ENCODE measurements at regions not wholly inside any gene's neighbourhood (a gene's known extent, or its start where the extent isn't known, plus 50 kb on each side); places are given as distances from the start of the nearest gene placed in this dataset.

DNA sequence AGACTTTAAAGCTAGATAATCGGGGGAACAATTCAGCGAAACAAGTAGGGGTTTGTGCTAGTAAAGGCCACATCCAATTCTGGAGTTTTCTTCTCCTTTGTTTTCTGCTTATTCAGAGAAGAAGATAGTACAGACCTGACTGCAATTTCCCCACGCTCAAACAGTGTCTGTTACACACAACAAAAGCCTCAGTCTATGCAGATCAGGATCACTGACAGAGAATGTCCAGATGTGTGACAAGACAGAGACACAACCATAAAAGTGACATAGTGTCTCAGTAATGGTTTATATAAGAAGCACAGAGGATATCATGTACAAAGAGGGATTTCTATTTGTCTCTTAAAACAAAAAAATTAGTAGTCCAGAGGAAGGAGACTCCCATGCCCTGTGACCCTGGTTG lies 70.7 kb upstream of the GTF3A start:
- Histone ChIP-seq H3K4me1 (ENCODE audit: insufficient read depth) (no peaks in the 10 kb centered on the region), H3K4me2 (peak overlapping the region; percentile 73), H2AFZ (peak overlapping the region; percentile 46), H3K79me2 (no peaks in the 10 kb centered on the region), H3K27ac (peak overlapping the region; percentile 80), H3K9me3 (ENCODE audit: low read depth) (no peaks in the 10 kb centered on the region), H4K20me1 (ENCODE audit: insufficient read depth, poor library complexity, severe bottlenecking) (no peaks in the 10 kb centered on the region), H3K36me3 (replicated peaks; ENCODE audit: insufficient read depth, low read depth) (no peaks in the 10 kb centered on the region), H3K27me3 (no peaks in the 10 kb centered on the region), H3K9me2 (replicated peaks; ENCODE audit: insufficient read depth) (no peaks in the 10 kb centered on the region), H3K4me3 (no peak overlapping the region)
- WGBS (ENCODE audit: low lambda C conversion rate, missing lambda C conversion rate) = 74% methylated on average over 3 of the region's 3 CpGs
- DNase-seq (ENCODE audit: low spot score) = no peak
- TF ChIP-seq EZH2 (IDR thresholded peaks at IDR 0.05; ENCODE audit: borderline replicate concordance) = no peak
- TF ChIP-seq, protein P1, sequence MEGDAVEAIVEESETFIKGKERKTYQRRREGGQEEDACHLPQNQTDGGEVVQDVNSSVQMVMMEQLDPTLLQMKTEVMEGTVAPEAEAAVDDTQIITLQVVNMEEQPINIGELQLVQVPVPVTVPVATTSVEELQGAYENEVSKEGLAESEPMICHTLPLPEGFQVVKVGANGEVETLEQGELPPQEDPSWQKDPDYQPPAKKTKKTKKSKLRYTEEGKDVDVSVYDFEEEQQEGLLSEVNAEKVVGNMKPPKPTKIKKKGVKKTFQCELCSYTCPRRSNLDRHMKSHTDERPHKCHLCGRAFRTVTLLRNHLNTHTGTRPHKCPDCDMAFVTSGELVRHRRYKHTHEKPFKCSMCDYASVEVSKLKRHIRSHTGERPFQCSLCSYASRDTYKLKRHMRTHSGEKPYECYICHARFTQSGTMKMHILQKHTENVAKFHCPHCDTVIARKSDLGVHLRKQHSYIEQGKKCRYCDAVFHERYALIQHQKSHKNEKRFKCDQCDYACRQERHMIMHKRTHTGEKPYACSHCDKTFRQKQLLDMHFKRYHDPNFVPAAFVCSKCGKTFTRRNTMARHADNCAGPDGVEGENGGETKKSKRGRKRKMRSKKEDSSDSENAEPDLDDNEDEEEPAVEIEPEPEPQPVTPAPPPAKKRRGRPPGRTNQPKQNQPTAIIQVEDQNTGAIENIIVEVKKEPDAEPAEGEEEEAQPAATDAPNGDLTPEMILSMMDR (IDR thresholded peaks at IDR 0.05; ENCODE audit: poor library complexity) = no peak
- no peak for TF ChIP-seq EZH2phosphoT487 (IDR thresholded peaks at IDR 0.05; ENCODE audit: low read depth, severe bottlenecking, unreplicated experiment)

DNA sequence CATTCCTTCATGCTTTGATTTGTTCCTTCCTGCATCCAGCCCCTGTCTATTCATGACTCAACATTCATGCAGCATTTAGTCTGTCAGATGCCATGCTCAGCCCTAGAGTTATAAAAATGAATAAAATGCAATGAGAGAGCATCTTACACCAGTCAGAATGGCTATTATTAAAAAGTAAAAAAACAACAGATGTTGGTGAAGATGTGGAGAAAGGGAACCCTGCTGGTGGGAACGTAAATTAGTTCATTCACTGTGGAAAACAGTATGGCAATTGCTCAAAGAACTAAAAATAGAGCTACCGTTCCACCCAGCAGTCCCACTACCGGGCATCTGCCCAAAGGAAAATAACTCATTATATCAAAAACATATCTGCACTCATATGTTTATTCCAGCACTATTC lies 70.0 kb upstream of the GTF3A start:
- Histone ChIP-seq H3K4me2 (no peak overlapping the region), H2AFZ (no peak overlapping the region), H3K27ac (no peak overlapping the region), H3K79me2 (no peaks in the 10 kb centered on the region), H3K27me3 (no peaks in the 10 kb centered on the region), H3K4me3 (no peak overlapping the region), H3K36me3 (replicated peaks; ENCODE audit: insufficient read depth, low read depth) (no peaks in the 10 kb centered on the region), H3K4me1 (ENCODE audit: insufficient read depth) (no peaks in the 10 kb centered on the region), H3K9me2 (replicated peaks; ENCODE audit: insufficient read depth) (no peaks in the 10 kb centered on the region), H3K9me3 (ENCODE audit: low read depth) (no peaks in the 10 kb centered on the region), H4K20me1 (ENCODE audit: insufficient read depth, poor library complexity, severe bottlenecking) (no peaks in the 10 kb centered on the region)
- 92% methylated on average over 3 of the region's 3 CpGs for WGBS (ENCODE audit: low lambda C conversion rate, missing lambda C conversion rate)
- no peak for DNase-seq (ENCODE audit: low spot score)
- TF ChIP-seq EZH2 (IDR thresholded peaks at IDR 0.05; ENCODE audit: borderline replicate concordance) (no peak), EZH2phosphoT487 (IDR thresholded peaks at IDR 0.05; ENCODE audit: low read depth, severe bottlenecking, unreplicated experiment) (no peak)
- TF ChIP-seq, protein P1 (IDR thresholded peaks at IDR 0.05; ENCODE audit: poor library complexity) = no peak

DNA sequence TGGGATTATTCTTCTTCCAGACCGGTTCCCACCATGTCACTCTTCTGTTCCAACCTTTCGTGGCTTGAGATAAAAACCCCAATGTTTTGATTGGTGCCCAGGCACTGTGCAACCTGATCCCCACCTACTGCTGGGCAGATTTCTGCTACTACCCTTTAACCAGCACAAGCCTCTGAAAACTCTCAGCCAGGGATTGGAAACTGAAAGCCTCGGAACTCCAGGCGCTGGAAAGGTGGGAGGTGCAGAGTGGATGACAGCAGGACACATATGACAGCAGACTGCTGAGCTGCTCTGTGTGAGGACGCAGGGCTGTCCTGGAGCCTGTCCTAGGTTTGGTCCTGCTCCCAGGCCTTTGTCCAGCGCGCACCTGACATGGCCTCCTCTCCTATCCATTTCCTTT lies 68.5 kb upstream of the GTF3A start:
- Histone ChIP-seq H3K4me1 (ENCODE audit: insufficient read depth) (no peaks in the 10 kb centered on the region), H3K4me3 (no peak overlapping the region), H4K20me1 (ENCODE audit: insufficient read depth, poor library complexity, severe bottlenecking) (no peaks in the 10 kb centered on the region), H2AFZ (no peak overlapping the region), H3K9me2 (replicated peaks; ENCODE audit: insufficient read depth) (no peaks in the 10 kb centered on the region), H3K36me3 (replicated peaks; ENCODE audit: insufficient read depth, low read depth) (no peaks in the 10 kb centered on the region), H3K27me3 (no peaks in the 10 kb centered on the region), H3K9me3 (ENCODE audit: low read depth) (no peaks in the 10 kb centered on the region), H3K4me2 (no peak overlapping the region), H3K27ac (no peak overlapping the region), H3K79me2 (no peaks in the 10 kb centered on the region)
- TF ChIP-seq EZH2phosphoT487 (IDR thresholded peaks at IDR 0.05; ENCODE audit: low read depth, severe bottlenecking, unreplicated experiment) = no peak
- TF ChIP-seq, protein P1 (IDR thresholded peaks at IDR 0.05; ENCODE audit: poor library complexity) = no peak
- no peak for TF ChIP-seq EZH2 (IDR thresholded peaks at IDR 0.05; ENCODE audit: borderline replicate concordance)
- no peak for DNase-seq (ENCODE audit: low spot score)
- WGBS (ENCODE audit: low lambda C conversion rate, missing lambda C conversion rate) = 63% methylated on average over 7 of the region's 7 CpGs

DNA sequence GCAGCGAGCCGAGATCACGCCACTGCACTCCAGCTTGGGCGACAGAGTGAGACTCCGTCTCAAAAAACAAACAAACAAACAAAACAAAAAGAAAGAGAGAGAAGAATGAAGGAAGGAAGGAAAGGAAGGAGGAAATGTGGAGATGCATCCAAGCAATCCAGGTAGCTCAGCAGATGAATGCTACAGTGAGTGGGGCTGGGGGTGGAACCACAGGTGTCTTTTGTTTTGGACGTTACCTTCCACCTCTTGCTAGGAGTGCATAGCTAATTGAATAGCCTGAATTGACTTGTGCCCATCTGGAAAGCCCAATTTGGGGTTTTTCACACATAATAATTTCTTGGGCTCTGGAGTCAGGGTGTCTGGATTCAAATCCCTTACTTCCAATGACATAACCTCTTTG lies 66.0 kb upstream of the GTF3A start:
- H4K20me1 ChIP-seq (ENCODE audit: insufficient read depth, poor library complexity, severe bottlenecking) = no peaks in the 10 kb centered on the region
- no peak overlapping the region for H3K4me2 ChIP-seq
- no peak overlapping the region for H3K4me3 ChIP-seq
- 92% methylated on average over 6 of the region's 6 CpGs for WGBS (ENCODE audit: low lambda C conversion rate, missing lambda C conversion rate)
- H3K27me3 ChIP-seq = no peaks in the 10 kb centered on the region
- H3K9me2 ChIP-seq (replicated peaks; ENCODE audit: insufficient read depth) = no peaks in the 10 kb centered on the region
- no peaks in the 10 kb centered on the region for H3K9me3 ChIP-seq (ENCODE audit: low read depth)
- no peak overlapping the region for H2AFZ ChIP-seq
- no peak overlapping the region for H3K27ac ChIP-seq
- no peaks in the 10 kb centered on the region for H3K36me3 ChIP-seq (replicated peaks; ENCODE audit: insufficient read depth, low read depth)
- TF ChIP-seq EZH2phosphoT487 (IDR thresholded peaks at IDR 0.05; ENCODE audit: low read depth, severe bottlenecking, unreplicated experiment) (no peak), EZH2 (IDR thresholded peaks at IDR 0.05; ENCODE audit: borderline replicate concordance) (no peak)
- TF ChIP-seq, protein P1 (IDR thresholded peaks at IDR 0.05; ENCODE audit: poor library complexity) = no peak
- no peak for DNase-seq (ENCODE audit: low spot score)
- no peaks in the 10 kb centered on the region for H3K4me1 ChIP-seq (ENCODE audit: insufficient read depth)
- no peaks in the 10 kb centered on the region for H3K79me2 ChIP-seq

Data from hepatocyte (in vitro differentiated cells).